GM21576 (cell line): ENCODE measurements at regions not wholly inside any gene's neighbourhood (a gene's known extent, or its start where the extent isn't known, plus 50 kb on each side); places are given as distances from the start of the nearest gene placed in this dataset.

ENCODE experiments used
- ATAC-seq: cut with Tn5 transposase; IDR thresholded peaks from one replicate; pipeline ENCODE4 v1.9.1; 2021; ENCODE audit warnings: mild to moderate bottlenecking, moderate library complexity; ENCODE audit not compliant: unreplicated experiment

- no peak for ATAC-seq
These were observed 396.0 kb upstream of the MCTP2 start for GRCh38 chr15:93835344-93835743.

GRCh38 chr15:93831641-93832040, 399.7 kb upstream of the MCTP2 start:
- ATAC-seq: no peak

GRCh38 chr15:93830221-93831080, 400.9 kb upstream of the MCTP2 start:
- ATAC-seq: no peak

DNA sequence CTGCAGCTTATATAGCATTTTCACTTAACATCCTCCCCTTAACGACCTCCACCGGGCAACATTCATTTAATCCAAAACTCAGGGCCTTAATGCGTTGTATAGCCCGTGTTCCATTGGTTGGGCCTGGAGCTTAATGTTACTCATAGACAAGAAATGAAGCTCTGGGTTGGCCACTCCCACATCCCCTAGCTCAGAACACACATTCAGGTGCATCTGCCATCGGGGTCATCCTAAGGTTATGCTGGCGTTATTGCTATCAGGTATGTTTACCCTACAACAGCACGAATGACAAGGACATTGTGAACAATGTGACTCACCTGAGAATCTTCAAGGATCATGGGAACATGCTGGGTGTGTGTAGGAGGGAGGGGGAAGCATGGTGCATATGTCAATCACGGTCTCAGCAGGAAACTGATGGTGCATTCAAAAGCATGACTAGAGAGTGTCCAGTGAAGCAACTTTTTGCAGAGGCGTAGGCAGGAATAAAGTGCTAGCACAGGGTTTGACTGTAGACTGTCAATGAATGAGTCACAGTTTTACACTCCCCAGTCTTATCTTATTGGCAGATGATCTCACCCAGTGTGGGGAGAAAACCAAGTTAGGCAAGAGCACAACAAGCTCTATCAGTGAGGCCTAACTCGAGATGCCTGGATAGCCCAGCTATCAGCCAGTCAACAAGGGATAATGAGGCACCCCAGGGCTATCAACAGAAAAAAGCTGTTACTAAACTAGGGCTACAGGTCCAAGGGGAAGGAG, 402.1 kb upstream of the MCTP2 start:
- no peak for ATAC-seq

GRCh38 chr15:93826790-93827189, 404.6 kb upstream of the MCTP2 start:
- ATAC-seq: no peak

- ATAC-seq: no peak
These were observed 405.1 kb upstream of the MCTP2 start for GRCh38 chr15:93826293-93826692.

DNA sequence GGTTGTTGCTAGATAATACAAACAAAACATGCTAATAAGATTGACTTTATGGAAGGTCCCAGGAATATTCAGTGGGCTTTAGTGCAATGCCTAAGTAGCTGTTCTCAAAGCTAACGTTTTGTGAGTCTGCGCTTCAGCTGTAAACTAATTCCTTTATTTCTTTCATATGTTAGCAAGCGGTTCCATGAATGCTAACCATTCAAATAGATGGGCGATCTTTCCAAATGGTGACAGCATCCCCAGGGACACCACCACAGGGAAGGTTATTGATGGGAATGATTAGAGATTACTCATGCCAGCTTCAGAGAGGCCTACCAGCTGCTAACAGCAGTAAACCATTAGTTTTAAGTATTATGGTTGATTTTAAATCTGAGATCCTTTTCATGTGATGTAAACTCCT, 405.7 kb upstream of the MCTP2 start:
- no peak for ATAC-seq

DNA sequence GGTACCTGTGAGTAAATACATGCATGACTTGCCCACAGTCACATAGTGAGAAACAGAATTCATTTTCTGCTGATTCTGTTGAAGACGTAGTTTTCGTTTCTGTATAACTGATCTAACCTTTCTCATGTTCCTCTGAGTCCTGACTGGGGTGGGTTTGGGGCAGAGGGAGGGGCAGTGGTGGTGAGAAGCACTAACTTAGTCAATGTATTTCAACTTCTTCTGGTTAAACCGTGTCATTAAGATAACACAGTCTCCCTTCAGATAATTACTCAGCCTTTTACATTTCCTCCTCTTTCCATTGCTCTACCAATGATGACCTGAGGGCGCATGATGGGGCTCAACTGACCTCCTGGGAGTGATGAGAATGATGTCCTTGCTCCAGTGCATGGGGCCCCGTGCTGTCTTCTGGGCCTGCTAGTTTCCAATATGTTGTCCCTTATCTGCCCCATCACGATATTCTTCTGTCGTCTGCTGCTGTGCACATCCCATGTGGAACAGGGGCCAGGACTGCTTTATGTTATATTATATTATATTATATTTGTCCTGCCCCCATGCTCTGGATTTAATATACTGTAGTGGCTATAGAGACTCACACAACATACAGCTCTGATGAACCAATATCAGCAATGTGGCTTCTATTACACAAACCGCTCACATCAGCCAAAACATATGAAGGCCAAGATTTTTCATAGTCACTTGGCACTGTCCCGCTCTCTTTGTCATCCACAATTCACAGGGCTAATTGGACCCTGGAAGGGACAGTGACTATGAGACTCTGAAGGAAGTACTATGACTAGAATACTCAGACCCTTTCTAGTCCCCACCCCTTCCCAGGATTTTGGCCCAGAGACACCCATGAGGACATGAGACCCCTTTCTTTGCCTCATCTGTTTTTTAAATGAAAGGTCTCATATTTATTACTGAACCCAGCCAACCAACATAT, 407.1 kb upstream of the MCTP2 start:
- ATAC-seq: no peak

DNA sequence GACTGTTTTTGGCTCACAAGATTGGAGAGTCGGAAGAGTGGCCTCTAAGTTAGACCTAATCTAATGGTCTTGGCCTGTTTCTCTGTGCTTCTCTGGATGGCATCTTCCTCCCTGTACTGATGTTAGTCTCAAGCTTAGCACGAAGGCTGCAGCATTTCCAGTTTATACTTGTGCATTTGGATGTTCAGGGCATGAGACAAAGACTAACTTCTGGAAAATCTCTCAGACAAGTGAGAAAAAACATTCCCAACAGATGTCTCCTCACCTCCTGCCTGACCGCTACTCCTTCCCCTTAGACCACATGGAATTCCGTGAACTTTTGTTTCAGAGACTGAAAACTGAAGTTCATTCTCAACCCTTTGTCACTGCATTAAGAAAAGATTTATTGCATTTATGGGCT, 410.8 kb upstream of the MCTP2 start:
- ATAC-seq: no peak

DNA sequence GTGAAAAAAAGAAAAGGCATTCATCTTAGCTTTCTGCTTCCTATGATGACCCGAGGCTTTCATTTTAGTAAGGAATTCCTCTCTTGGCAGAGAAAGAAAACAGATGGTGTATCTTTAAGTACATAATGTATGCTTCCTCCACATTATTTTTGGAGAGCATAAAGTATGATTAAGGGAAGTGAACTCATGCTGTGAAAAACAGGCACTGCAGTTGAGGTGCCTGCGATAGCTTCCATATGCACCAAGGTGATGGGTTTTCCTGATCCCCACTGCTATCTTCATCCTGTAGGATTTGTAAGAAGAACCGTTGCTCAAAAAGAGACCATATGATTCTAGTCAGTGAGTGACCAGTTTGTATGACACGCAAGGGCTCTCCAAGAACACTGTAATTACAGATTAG, 411.5 kb upstream of the MCTP2 start:
- ATAC-seq: no peak

GRCh38 chr15:93816815-93817214, 414.5 kb upstream of the MCTP2 start:
- no peak for ATAC-seq

DNA sequence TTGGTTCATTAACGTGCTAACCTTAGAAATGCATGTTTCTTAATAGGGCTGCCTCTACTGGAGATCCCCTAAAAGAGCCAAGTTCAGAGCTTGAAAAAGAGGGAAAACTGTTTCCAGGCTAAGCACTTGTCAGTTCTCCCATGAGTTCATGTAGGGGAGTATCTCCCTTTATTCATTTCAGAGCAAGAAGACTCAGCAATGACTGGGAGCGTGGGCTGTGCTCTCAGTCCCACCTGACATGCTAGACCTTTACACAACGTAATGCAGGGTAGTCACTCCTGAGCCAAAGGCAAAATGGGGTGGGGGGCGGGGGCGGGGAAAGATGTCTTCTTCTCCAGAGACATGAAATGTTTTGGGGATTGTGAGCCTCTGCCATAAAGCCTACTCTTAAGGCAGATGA, 420.1 kb upstream of the MCTP2 start:
- ATAC-seq: no peak

DNA sequence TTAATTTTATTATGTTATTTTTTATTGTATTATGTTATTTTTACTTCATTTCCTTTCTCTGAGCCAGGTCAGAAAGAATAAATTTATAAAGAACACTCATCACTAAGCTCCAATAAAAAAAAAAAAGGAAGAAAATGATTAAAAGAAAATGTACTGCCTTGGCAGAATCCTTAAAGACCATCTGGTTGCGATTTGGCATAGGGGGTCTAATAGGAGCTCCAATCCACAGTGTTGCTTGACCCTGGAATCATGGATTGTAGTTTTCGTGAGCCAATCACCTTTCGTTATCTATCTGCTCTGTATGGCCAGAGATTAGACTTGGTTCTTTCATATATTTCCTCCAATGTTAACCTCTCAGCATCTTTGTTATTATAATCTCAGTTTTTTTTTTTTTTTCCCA, 421.8 kb upstream of the MCTP2 start:
- ATAC-seq: no peak

GRCh38 chr15:93803421-93804152, 427.8 kb upstream of the MCTP2 start:
- ATAC-seq: no peak

GRCh38 chr15:93801206-93801605, 430.2 kb upstream of the MCTP2 start:
- ATAC-seq: no peak

- ATAC-seq: no peak
These were observed 430.6 kb upstream of the MCTP2 start for GRCh38 chr15:93800805-93801204.

DNA sequence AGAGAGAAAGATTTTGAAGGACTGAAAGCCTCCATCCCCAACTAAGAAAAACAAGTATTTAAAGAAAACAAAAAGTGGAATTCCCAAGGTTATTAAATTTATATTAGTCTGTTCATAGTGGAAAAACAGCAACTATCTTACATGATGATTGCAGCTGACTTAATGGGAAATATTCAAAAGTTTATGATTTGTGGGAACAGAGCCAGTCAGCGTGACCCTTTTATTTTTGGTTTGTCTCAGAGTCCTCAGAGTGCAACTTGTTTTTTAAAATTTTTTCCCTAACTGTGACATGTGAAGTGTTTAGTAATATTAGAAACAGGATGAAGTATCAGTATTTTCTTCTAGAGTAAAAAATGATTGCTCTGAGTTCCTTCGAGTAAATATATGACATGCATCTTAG, 441.9 kb upstream of the MCTP2 start:
- no peak for ATAC-seq

GRCh38 chr15:93780073-93780472, 451.3 kb upstream of the MCTP2 start:
- no peak for ATAC-seq

DNA sequence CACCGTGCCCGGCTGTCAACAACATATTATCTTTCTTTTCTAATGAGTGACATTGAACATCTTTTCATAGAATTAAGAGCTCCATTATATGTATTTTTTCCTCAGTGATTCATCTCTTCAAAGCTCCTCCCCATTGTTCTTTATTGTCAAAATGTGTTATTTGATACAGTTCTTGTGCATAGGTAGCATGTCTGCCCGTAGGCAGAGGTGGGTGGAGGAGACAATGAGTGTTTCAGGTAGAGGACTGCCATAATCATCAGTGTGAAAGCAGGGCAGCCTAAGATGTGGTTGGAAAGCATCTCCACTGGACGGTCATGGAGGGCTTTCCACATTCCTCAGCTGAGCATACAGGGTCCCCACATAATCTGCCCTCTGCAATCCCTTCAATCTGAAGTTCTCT, 452.0 kb upstream of the MCTP2 start:
- no peak for ATAC-seq

DNA sequence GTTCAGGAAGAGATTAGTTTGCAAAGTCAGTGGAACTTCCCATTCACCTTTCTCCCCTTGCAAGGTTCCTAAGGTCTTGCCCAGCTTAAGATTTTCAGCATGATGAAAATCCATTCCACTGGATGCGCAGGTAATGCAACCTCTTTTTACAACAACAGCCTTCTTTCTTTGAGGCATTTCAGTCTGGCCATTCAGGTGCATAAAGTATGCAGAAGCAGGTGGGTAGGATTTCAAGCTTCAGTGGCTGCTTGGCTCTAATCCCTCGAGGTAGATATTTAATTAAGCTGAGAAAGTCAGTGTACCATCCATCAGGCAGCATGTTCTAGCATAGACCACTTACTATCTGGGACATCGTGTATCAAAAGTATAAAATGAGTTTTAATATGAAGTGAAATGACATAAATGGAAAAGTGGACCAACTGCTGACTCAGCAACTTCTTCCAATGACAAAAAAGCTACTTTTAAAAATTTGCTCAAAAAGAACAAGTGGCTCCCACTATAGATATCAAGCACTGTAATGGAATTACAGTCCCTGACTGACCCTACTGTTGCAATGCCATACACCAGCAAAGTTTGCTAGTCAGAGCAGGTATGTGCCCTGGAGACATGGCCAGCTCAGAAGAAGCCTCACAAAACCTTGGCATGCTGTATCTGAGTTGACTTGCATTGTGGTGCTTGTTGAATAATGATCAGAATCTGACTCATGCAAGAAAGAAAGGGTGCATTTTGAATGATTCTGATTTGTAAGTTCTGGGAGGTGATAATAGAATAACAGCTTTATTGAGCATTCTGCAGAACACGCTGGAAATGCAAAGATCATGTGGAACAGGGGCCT, 459.9 kb upstream of the MCTP2 start:
- no peak for ATAC-seq
